HUES48 (cell line): ENCODE measurements at regions not wholly inside any gene's neighbourhood (a gene's known extent, or its start where the extent isn't known, plus 50 kb on each side); places are given as distances from the start of the nearest gene placed in this dataset.

Experiments used
- H3K27ac ChIP-seq: one replicate; pipeline ENCODE4 v1.7.0; 2013; ENCODE audit warnings: low read depth, low read length, inconsistent platforms
- H3K27me3 ChIP-seq: 2 replicates; pipeline ENCODE4 v1.6.1; 2013; ENCODE audit warnings: mild to moderate bottlenecking, low read length; ENCODE audit not compliant: control insufficient read depth, insufficient read depth
- H3K36me3 ChIP-seq: 2 replicates; pipeline ENCODE4 v1.6.1; 2013; ENCODE audit warnings: low read length; ENCODE audit not compliant: control insufficient read depth, insufficient read depth
- H3K4me1 ChIP-seq: 2 replicates; pipeline ENCODE4 v1.6.1; 2013; ENCODE audit warnings: mild to moderate bottlenecking, low read length; ENCODE audit not compliant: control insufficient read depth, insufficient read depth
- H3K4me3 ChIP-seq: 2 replicates; pipeline ENCODE4 v1.5.1; 2013; ENCODE audit warnings: mild to moderate bottlenecking, low read depth, low read length
- H3K9ac ChIP-seq: 2 replicates; pipeline ENCODE4 v1.6.1; 2013; ENCODE audit warnings: mild to moderate bottlenecking, low read depth, low read length, moderate library complexity
- H3K9me3 ChIP-seq: 2 replicates; pipeline ENCODE4 v1.6.1; 2013; ENCODE audit warnings: low read length; ENCODE audit not compliant: control insufficient read depth, insufficient read depth

- H3K4me1 ChIP-seq: 0 out of 2 replicates have a peak, but pooled peaks cover 4% of the 10 kb centered on the region
- H3K9ac ChIP-seq: no peak overlapping the region
- no peak overlapping the region for H3K27ac ChIP-seq
Measured at GRCh38 chr12:28793581-28794151, 355.4 kb upstream of the FAR2 start.

DNA sequence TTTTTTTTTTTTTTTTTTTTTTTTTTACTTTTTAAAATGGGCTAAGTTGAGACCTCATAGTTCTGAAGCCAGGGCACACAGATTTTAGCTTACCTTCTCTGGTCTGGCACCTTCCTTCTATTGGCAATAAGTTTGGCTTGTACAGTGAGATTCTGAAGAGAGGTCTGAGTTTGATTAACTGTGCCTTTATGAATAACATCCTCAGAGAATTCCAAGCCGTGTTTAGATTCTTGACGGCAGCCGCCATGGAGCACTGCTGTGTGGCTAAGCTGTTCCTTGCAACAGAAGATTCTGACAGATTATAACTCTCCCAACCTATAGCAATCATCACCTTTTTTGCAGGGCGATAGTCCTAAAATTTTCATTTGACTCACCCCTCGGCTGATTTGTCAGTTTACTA lies 354.9 kb upstream of the FAR2 start:
- H3K27ac ChIP-seq: no peak overlapping the region
- no peak overlapping the region for H3K4me3 ChIP-seq
- no peaks in the 10 kb centered on the region for H3K36me3 ChIP-seq
- no peak overlapping the region for H3K9ac ChIP-seq
- H3K9me3 ChIP-seq: no peaks in the 10 kb centered on the region
- H3K27me3 ChIP-seq: no peaks in the 10 kb centered on the region
- H3K4me1 ChIP-seq: 0 out of 2 replicates have a peak, but pooled peaks cover 4% of the 10 kb centered on the region

More at GRCh38 chr12:28793581-28794151, 355.4 kb upstream of the FAR2 start:
- no peak overlapping the region for H3K4me3 ChIP-seq
- no peaks in the 10 kb centered on the region for H3K9me3 ChIP-seq
- H3K27me3 ChIP-seq: no peaks in the 10 kb centered on the region
- H3K36me3 ChIP-seq: no peaks in the 10 kb centered on the region

DNA sequence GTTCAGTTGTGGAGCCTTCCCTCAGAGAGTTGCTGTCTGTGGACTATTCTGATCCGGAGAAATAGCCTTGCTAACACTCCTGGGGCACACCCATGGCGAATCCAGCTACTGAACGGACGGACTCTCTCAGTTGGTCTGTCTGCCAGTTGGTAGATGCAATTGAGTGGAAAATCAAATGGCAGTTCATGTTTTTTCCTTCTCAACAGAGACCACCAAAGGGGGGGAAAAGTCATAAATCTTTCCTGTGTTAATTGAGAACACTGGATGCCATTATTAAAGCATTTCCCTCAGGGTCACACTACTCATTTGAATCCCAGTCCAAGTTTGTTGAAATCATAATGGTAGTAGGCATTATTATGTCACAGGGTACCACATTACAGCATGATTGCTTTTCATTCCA lies 354.3 kb upstream of the FAR2 start:
- Histone ChIP-seq H3K27me3 (no peaks in the 10 kb centered on the region), H3K9ac (no peak overlapping the region), H3K36me3 (no peaks in the 10 kb centered on the region), H3K27ac (no peak overlapping the region), H3K4me1 (0 out of 2 replicates have a peak, but pooled peaks cover 4% of the 10 kb centered on the region), H3K9me3 (no peaks in the 10 kb centered on the region), H3K4me3 (no peak overlapping the region)

- no peaks in the 10 kb centered on the region for H3K27me3 ChIP-seq
- H3K9ac ChIP-seq: no peak overlapping the region
- H3K27ac ChIP-seq: no peak overlapping the region
- H3K4me1 ChIP-seq: 0 out of 2 replicates have a peak, but pooled peaks cover 4% of the 10 kb centered on the region
- H3K4me3 ChIP-seq: no peak overlapping the region
- no peaks in the 10 kb centered on the region for H3K9me3 ChIP-seq
- H3K36me3 ChIP-seq: no peaks in the 10 kb centered on the region
Measured at GRCh38 chr12:28795311-28795710, 353.8 kb upstream of the FAR2 start.

GRCh38 chr12:28799348-28799747 lies 349.7 kb upstream of the FAR2 start:
- H3K9ac ChIP-seq: no peak overlapping the region
- H3K4me3 ChIP-seq: no peak overlapping the region
- no peaks in the 10 kb centered on the region for H3K36me3 ChIP-seq
- H3K27ac ChIP-seq: no peak overlapping the region
- no peaks in the 10 kb centered on the region for H3K4me1 ChIP-seq
- no peaks in the 10 kb centered on the region for H3K27me3 ChIP-seq
- no peaks in the 10 kb centered on the region for H3K9me3 ChIP-seq

DNA sequence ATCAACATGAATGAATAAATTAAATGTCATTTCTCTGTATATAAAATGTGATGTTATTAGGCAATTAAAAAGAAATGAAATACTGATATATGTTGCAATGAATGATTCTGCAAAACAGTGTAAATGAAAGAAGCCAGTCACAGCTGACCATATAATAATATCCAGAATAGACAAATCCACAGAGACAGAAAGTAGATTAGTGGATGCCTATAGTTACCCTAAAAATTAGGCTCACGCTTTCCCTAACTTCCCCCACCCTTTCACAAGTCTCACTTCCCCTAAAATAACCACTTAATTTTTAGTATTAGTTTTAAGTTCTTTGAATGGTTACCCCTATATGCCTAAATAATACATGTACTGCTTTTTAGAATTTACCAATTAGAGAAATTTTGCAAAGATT lies 348.9 kb upstream of the FAR2 start:
- no peaks in the 10 kb centered on the region for H3K27me3 ChIP-seq
- H3K4me1 ChIP-seq: no peaks in the 10 kb centered on the region
- no peak overlapping the region for H3K4me3 ChIP-seq
- no peak overlapping the region for H3K9ac ChIP-seq
- H3K36me3 ChIP-seq: no peaks in the 10 kb centered on the region
- no peaks in the 10 kb centered on the region for H3K9me3 ChIP-seq
- H3K27ac ChIP-seq: no peak overlapping the region

DNA sequence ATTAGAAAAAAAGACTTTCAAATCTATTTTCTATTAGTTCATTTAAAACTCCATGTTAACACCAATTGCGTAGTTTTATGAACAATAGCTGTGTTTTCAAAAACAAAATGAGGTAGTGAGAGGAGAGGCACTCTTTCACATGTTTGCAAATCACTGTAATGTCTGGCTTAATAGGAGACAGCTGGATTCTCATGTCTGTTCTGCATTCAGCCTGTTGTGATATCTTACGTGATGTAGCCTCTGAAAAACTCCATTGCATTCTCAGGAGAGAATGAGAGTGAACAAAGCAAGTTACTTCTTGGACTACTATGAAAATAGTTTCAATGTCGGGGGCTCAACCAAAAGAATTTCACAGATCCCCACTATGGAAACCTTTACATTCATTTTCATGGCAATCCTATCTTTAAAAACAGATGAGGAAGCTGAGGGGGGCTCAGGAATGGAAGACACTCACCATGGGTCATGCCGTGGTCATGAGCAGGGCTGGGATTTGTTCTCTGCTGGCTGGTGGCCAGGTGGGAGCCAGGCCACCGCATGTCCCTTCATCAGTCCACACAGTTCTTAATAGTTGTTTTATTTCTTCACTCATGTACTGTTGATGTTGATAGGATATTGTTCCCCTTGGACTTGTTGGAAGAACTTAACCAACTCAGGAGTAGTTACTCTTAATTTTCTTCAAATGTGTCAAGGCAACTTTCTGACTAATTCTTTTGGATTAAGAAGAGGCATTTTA lies 346.2 kb upstream of the FAR2 start:
- Histone ChIP-seq H3K36me3 (no peaks in the 10 kb centered on the region), H3K9me3 (no peaks in the 10 kb centered on the region), H3K4me3 (no peak overlapping the region), H3K9ac (no peak overlapping the region), H3K4me1 (no peaks in the 10 kb centered on the region), H3K27me3 (no peaks in the 10 kb centered on the region), H3K27ac (no peak overlapping the region)

GRCh38 chr12:28807535-28807934 lies 341.5 kb upstream of the FAR2 start:
- Histone ChIP-seq H3K36me3 (no peaks in the 10 kb centered on the region), H3K27me3 (no peaks in the 10 kb centered on the region), H3K27ac (no peak overlapping the region), H3K9me3 (peaks cover 27% of the 10 kb centered on the region), H3K9ac (no peak overlapping the region), H3K4me1 (no peaks in the 10 kb centered on the region), H3K4me3 (no peak overlapping the region)

GRCh38 chr12:28811457-28811856 lies 337.6 kb upstream of the FAR2 start:
- no peaks in the 10 kb centered on the region for H3K4me1 ChIP-seq
- no peak overlapping the region for H3K27ac ChIP-seq
- H3K9ac ChIP-seq: no peak overlapping the region
- H3K27me3 ChIP-seq: no peaks in the 10 kb centered on the region
- H3K4me3 ChIP-seq: no peak overlapping the region
- H3K36me3 ChIP-seq: no peaks in the 10 kb centered on the region
- H3K9me3 ChIP-seq: peaks cover 27% of the 10 kb centered on the region

DNA sequence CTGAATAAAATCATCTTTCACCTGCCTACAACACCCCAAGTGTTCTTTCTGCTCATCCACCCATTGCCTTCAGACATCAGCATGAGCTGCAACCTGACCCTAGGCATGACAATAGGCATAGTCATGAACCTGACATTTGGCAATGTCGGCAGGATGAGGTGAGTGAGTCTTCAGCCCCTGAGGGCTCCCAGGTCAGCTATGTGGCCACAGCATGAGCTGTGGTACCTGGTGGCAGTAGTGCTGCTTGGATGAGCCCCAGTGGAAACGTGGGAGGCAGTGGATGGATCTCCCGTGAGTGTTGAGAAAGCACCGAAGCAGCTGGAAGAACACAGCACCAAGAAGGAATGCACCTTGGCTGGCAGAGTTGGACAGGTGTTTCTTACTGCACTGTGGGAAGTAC lies 334.8 kb upstream of the FAR2 start:
- Histone ChIP-seq H3K9me3 (peaks cover 15% of the 10 kb centered on the region), H3K9ac (no peak overlapping the region), H3K4me1 (no peaks in the 10 kb centered on the region), H3K27me3 (no peaks in the 10 kb centered on the region), H3K36me3 (no peaks in the 10 kb centered on the region), H3K4me3 (no peak overlapping the region), H3K27ac (no peak overlapping the region)

- no peak overlapping the region for H3K27ac ChIP-seq
- H3K36me3 ChIP-seq: no peaks in the 10 kb centered on the region
- H3K4me3 ChIP-seq: no peak overlapping the region
- H3K9ac ChIP-seq: no peak overlapping the region
- no peaks in the 10 kb centered on the region for H3K9me3 ChIP-seq
- H3K27me3 ChIP-seq: no peaks in the 10 kb centered on the region
- no peaks in the 10 kb centered on the region for H3K4me1 ChIP-seq
Measured at GRCh38 chr12:28817524-28817923, 331.6 kb upstream of the FAR2 start.
